Bronchial epithelial cell (primary cell): ENCODE measurements at regions not wholly inside any gene's neighbourhood (a gene's known extent, or its start where the extent isn't known, plus 50 kb on each side); places are given as distances from the start of the nearest gene placed in this dataset.

Experiments used
- DNase-seq: peaks from one replicate; pipeline ENCODE4 v3.0.0-alpha.2; 2010; ENCODE audit warnings: low read depth
- FAIRE-seq: peaks from 2 replicates; lab custom pipeline; 2011; peaks lifted over from hg19 to GRCh38; lab: Jason Lieb, UNC
- H3K27me3 ChIP-seq: 2 replicates; pipeline ENCODE4 v1.5.1; 2011; ENCODE audit warnings: low read length; ENCODE audit not compliant: control insufficient read depth, insufficient read depth
- H3K36me3 ChIP-seq: 2 replicates; pipeline ENCODE4 v1.5.1; 2011; ENCODE audit warnings: low read length; ENCODE audit not compliant: control insufficient read depth, insufficient read depth
- H3K4me3 ChIP-seq: 2 replicates; pipeline ENCODE4 v1.5.1; 2011; ENCODE audit warnings: mild to moderate bottlenecking, low read depth, low read length, control low read depth
- TF ChIP-seq, protein P1 (sequence below): IDR thresholded peaks from 2 replicates; pipeline ENCODE4 v1.5.1; 2011; ENCODE audit warnings: mild to moderate bottlenecking, moderate library complexity, low read length, control low read depth, inconsistent platforms; ENCODE audit not compliant: insufficient read depth, severe bottlenecking

DNA sequence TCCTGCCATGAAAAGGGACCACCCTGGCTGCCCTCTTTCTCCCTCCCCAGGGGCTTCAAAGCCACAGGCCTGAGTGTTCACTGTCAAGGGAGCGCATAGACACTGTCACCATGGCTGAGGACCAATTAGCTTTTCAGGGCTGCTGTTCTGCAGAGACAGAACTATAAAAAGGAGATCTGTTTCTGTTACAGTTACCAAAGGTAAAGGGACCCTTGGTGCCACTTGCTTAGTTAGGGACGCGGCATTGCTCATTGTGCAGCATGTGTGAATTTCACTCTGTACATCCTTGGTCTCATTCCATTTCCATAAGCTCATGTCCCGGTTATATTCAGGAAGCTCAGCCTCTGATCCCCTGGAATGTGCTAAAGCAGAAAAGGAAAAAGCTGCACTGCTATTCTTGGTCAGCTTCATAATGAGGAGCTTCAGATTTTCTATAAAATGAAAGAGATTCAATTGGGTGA lies 55.5 kb upstream of the RNF152 start:
- no peaks in the 10 kb centered on the region for H3K36me3 ChIP-seq
- no peak for FAIRE-seq
- TF ChIP-seq, protein P1, sequence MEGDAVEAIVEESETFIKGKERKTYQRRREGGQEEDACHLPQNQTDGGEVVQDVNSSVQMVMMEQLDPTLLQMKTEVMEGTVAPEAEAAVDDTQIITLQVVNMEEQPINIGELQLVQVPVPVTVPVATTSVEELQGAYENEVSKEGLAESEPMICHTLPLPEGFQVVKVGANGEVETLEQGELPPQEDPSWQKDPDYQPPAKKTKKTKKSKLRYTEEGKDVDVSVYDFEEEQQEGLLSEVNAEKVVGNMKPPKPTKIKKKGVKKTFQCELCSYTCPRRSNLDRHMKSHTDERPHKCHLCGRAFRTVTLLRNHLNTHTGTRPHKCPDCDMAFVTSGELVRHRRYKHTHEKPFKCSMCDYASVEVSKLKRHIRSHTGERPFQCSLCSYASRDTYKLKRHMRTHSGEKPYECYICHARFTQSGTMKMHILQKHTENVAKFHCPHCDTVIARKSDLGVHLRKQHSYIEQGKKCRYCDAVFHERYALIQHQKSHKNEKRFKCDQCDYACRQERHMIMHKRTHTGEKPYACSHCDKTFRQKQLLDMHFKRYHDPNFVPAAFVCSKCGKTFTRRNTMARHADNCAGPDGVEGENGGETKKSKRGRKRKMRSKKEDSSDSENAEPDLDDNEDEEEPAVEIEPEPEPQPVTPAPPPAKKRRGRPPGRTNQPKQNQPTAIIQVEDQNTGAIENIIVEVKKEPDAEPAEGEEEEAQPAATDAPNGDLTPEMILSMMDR: no peak
- no peaks in the 10 kb centered on the region for H3K27me3 ChIP-seq
- no peak overlapping the region for H3K4me3 ChIP-seq
- DNase-seq: peak; percentile 51

DNA sequence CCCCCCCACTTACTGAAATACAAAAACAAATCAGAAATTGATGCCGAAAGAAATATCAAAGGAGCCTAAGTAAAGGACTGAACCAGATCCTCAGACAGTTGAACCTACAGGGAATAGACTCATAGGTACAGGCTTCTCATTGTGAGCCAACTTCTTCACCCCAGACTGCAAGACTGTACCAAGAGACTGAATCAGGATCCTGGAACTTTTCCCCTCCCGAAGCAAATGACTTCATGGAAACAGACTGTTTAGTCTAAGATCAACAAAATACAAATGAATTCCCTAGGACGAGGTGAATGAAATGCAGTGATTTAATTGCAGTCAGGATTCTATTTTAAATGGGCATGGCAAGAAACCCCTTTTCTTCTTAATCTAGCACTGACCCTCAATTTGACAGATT lies 53.6 kb upstream of the RNF152 start:
- FAIRE-seq: no peak
- no peak overlapping the region for H3K4me3 ChIP-seq

DNA sequence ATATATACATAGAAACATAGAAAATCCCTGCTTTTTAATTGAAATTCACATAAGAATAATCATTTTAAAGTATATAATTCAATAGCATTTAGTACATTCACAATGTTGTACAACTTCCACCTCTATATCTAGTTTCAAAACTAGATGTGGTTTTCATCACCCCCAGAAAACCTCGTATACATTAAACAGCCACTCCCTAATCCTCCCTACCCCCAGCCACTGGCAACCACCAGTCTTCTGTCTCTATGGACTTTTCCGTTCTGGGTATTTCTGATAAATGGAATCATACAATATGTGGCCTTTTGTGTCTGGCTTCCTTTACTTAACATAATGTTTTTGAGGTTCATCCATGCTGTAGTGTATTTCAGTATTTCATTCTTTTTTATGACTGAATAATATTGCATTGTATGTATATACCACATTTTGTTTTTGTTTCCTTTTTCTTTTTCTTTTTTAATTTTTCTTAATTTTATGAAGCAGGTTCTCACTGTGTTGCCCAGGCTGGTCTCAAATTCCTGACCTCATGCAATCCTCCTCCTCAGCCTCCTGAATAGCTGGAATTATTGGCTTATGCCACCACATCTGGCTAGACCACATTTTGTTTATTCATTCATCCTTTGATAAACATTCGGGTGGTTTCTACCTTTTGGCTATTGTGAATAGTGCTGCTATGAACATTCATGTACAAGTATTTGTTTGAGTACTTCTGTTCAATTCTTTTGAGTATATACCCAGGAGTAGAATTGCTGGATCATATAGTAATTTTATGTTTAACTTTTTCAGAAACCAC lies 50.6 kb upstream of the RNF152 start:
- no peaks in the 10 kb centered on the region for H3K27me3 ChIP-seq
- TF ChIP-seq, protein P1: no peak
- no peak for FAIRE-seq
- no peaks in the 10 kb centered on the region for H3K36me3 ChIP-seq
- no peak overlapping the region for H3K4me3 ChIP-seq
- DNase-seq: no peak

More for the DNA sequence above, 53.6 kb upstream of the RNF152 start:
- Histone ChIP-seq H3K36me3 (no peaks in the 10 kb centered on the region), H3K27me3 (no peaks in the 10 kb centered on the region)
- DNase-seq: peak; percentile 65
- TF ChIP-seq, protein P1: no peak
